Smooth muscle cell (in vitro differentiated cells): ENCODE measurements at regions not wholly inside any gene's neighbourhood (a gene's known extent, or its start where the extent isn't known, plus 50 kb on each side); places are given as distances from the start of the nearest gene placed in this dataset.

ENCODE experiments used
- DNase-seq: peaks from one replicate; lab custom pipeline; 2025; ENCODE audit not compliant: unreplicated experiment; lab: John Stamatoyannopoulos, UW
- H2AFZ ChIP-seq: fragments of 200-600 bp; sonication (generic); 2 replicates; pipeline ENCODE4 v1.6.0; 2016; ENCODE audit warnings: antibody characterized with exemption, low read depth, mild to moderate bottlenecking
- H3F3A ChIP-seq: fragments of 200-600 bp; sonication (generic); 2 replicates; pipeline ENCODE4 v1.6.0; 2017; ENCODE audit warnings: antibody characterized with exemption, low read depth
- H3K27ac ChIP-seq: fragments of 200-600 bp; sonication (generic); 2 replicates; pipeline ENCODE4 v1.5.1; 2016; ENCODE audit warnings: low read depth, mild to moderate bottlenecking
- H3K27me3 ChIP-seq: fragments of 200-600 bp; sonication (generic); 2 replicates; pipeline ENCODE4 v1.6.1; 2016; ENCODE audit warnings: low read depth, mild to moderate bottlenecking
- H3K36me3 ChIP-seq: fragments of 200-600 bp; sonication (generic); 2 replicates; pipeline ENCODE4 v1.5.1; 2016; ENCODE audit warnings: low read depth
- H3K4me1 ChIP-seq: fragments of 200-600 bp; sonication (generic); 2 replicates; pipeline ENCODE4 v1.5.1; 2016; ENCODE audit warnings: low read depth
- H3K4me2 ChIP-seq: fragments of 200-600 bp; sonication (generic); 2 replicates; pipeline ENCODE4 v1.6.0; 2016; ENCODE audit warnings: mild to moderate bottlenecking
- H3K4me3 ChIP-seq: fragments of 200-600 bp; sonication (generic); 2 replicates; pipeline ENCODE4 v1.5.1; 2016; ENCODE audit warnings: mild to moderate bottlenecking
- H3K79me2 ChIP-seq: fragments of 200-600 bp; sonication (generic); 2 replicates; pipeline ENCODE4 v1.6.0; 2016; ENCODE audit warnings: low read depth, mild to moderate bottlenecking
- H3K9ac ChIP-seq: fragments of 200-600 bp; sonication (generic); 2 replicates; pipeline ENCODE4 v1.6.0; 2016; ENCODE audit warnings: low read depth
- H3K9me3 ChIP-seq: fragments of 200-600 bp; sonication (generic); replicated peaks from 2 replicates; pipeline ENCODE4 v1.5.1; 2016; ENCODE audit warnings: low read depth
- H4K20me1 ChIP-seq: fragments of 200-600 bp; sonication (generic); 2 replicates; pipeline ENCODE4 v1.6.0; 2016; ENCODE audit warnings: low read depth
- CTCF ChIP-seq: fragments of 200-600 bp; sonication (generic); IDR thresholded peaks from 2 replicates; pipeline ENCODE4 v1.5.1; 2017; ENCODE audit warnings: borderline replicate concordance, mild to moderate bottlenecking, antibody characterized with exemption; ENCODE audit not compliant: insufficient read depth, poor library complexity, severe bottlenecking
- WGBS: methylation state at CpG from one replicate; pipeline ENCODE4 v1.1.7; 2016; ENCODE audit warnings: low lambda C conversion rate; 5-methylcytosine and 5-hydroxymethylcytosine counted together

- H3K36me3 ChIP-seq, result no peaks in the 10 kb centered on the region
- H3K79me2 ChIP-seq, result no peaks in the 10 kb centered on the region
- no peak overlapping the region for H3K9ac ChIP-seq
- H3F3A ChIP-seq, result no peaks in the 10 kb centered on the region
- no peak overlapping the region for H3K27ac ChIP-seq
- no peaks in the 10 kb centered on the region for H3K4me1 ChIP-seq
- H3K4me2 ChIP-seq, result no peak overlapping the region
- peak overlapping the region; percentile 40 for H2AFZ ChIP-seq
- H4K20me1 ChIP-seq, result no peaks in the 10 kb centered on the region
- H3K4me3 ChIP-seq, result no peak overlapping the region
- no peaks in the 10 kb centered on the region for H3K27me3 ChIP-seq
- TF ChIP-seq CTCF, result no peak
- no peak for DNase-seq
- H3K9me3 ChIP-seq, result no peaks in the 10 kb centered on the region
These were observed 69.4 kb upstream of the SSBP2 start for GRCh38 chr5:81820318-81820636.

- no peak for TF ChIP-seq CTCF
- peak overlapping the region; percentile 40 for H2AFZ ChIP-seq
- no peaks in the 10 kb centered on the region for H3K36me3 ChIP-seq
- DNase-seq, result no peak
- no peaks in the 10 kb centered on the region for H4K20me1 ChIP-seq
- 94% methylated on average over 6 of the region's 6 CpGs for WGBS
- no peak overlapping the region for H3K9ac ChIP-seq
- H3K4me3 ChIP-seq, result no peak overlapping the region
- H3F3A ChIP-seq, result no peaks in the 10 kb centered on the region
- H3K9me3 ChIP-seq, result no peaks in the 10 kb centered on the region
- no peaks in the 10 kb centered on the region for H3K4me1 ChIP-seq
- no peaks in the 10 kb centered on the region for H3K79me2 ChIP-seq
- no peak overlapping the region for H3K27ac ChIP-seq
- H3K27me3 ChIP-seq, result no peaks in the 10 kb centered on the region
- no peak overlapping the region for H3K4me2 ChIP-seq
These were observed 68.8 kb upstream of the SSBP2 start for GRCh38 chr5:81819556-81820317.

- H4K20me1 ChIP-seq, result no peaks in the 10 kb centered on the region
- H3K79me2 ChIP-seq, result no peaks in the 10 kb centered on the region
- H3K27me3 ChIP-seq, result no peaks in the 10 kb centered on the region
- H3K4me1 ChIP-seq, result no peaks in the 10 kb centered on the region
- no peak for DNase-seq
- H3K36me3 ChIP-seq, result no peaks in the 10 kb centered on the region
- H3K9me3 ChIP-seq, result no peaks in the 10 kb centered on the region
- H3K4me3 ChIP-seq, result no peak overlapping the region
- H3F3A ChIP-seq, result no peaks in the 10 kb centered on the region
- no peak overlapping the region for H3K9ac ChIP-seq
- H2AFZ ChIP-seq, result no peak overlapping the region
- no peak for TF ChIP-seq CTCF
- no peak overlapping the region for H3K4me2 ChIP-seq
- no peak overlapping the region for H3K27ac ChIP-seq
- WGBS, result 85% methylated on average over 5 of the region's 5 CpGs
These were observed 67.1 kb upstream of the SSBP2 start for GRCh38 chr5:81817980-81818379.

GRCh38 chr5:81817086-81817485, 66.2 kb upstream of the SSBP2 start:
- H3K4me1 ChIP-seq, result no peaks in the 10 kb centered on the region
- no peak overlapping the region for H2AFZ ChIP-seq
- no peak overlapping the region for H3K27ac ChIP-seq
- no peaks in the 10 kb centered on the region for H3K9me3 ChIP-seq
- H3K9ac ChIP-seq, result no peak overlapping the region
- 94% methylated on average over 3 of the region's 3 CpGs for WGBS
- no peaks in the 10 kb centered on the region for H3K79me2 ChIP-seq
- no peaks in the 10 kb centered on the region for H3K36me3 ChIP-seq
- TF ChIP-seq CTCF, result no peak
- DNase-seq, result no peak
- H4K20me1 ChIP-seq, result no peaks in the 10 kb centered on the region
- no peak overlapping the region for H3K4me2 ChIP-seq
- no peak overlapping the region for H3K4me3 ChIP-seq
- no peaks in the 10 kb centered on the region for H3F3A ChIP-seq
- H3K27me3 ChIP-seq, result no peaks in the 10 kb centered on the region
